T-helper 2 cell treated with Interferon-gamma antibody and Interleukin-4, amounts not matched to agents 5 μg/mL and 100 μg/mL, for 36 hours (primary cell): ENCODE measurements at regions not wholly inside any gene's neighbourhood (a gene's known extent, or its start where the extent isn't known, plus 50 kb on each side); places are given as distances from the start of the nearest gene placed in this dataset.

Experiments used
- DNase-seq: peaks from one replicate; pipeline ENCODE4 v3.0.0; 2021; ENCODE audit warnings: low spot score
- H3K27ac Mint-ChIP-seq: one replicate; pipeline ENCODE4 v1.8.0; 2021; ENCODE audit warnings: mild to moderate bottlenecking, mixed read lengths
- H3K27me3 Mint-ChIP-seq: one replicate; pipeline ENCODE4 v1.8.0; 2021; ENCODE audit warnings: low read depth, mixed read lengths
- H3K36me3 Mint-ChIP-seq: one replicate; pipeline ENCODE4 v1.8.0; 2021; ENCODE audit warnings: low read depth, mixed read lengths
- H3K4me1 Mint-ChIP-seq: one replicate; pipeline ENCODE4 v1.8.0; 2021; ENCODE audit warnings: low read depth, mixed read lengths
- H3K4me3 Mint-ChIP-seq: one replicate; pipeline ENCODE4 v1.8.0; 2022; ENCODE audit warnings: mild to moderate bottlenecking, moderate library complexity, mixed read lengths
- H3K9me3 Mint-ChIP-seq: one replicate; pipeline ENCODE4 v1.8.0; 2021; ENCODE audit warnings: mixed read lengths

- no peak for DNase-seq
- H3K27ac Mint-ChIP-seq, result no peak overlapping the region
- H3K4me3 Mint-ChIP-seq, result no peak overlapping the region
- H3K4me1 Mint-ChIP-seq, result no peaks in the 10 kb centered on the region
- H3K9me3 Mint-ChIP-seq, result no peaks in the 10 kb centered on the region
- H3K36me3 Mint-ChIP-seq, result no peaks in the 10 kb centered on the region
- H3K27me3 Mint-ChIP-seq, result peaks cover 3% of the 10 kb centered on the region
Observed at GRCh38 chr5:113652161-113652560, 138.7 kb downstream of the YTHDC2 start.

- H3K9me3 Mint-ChIP-seq, result no peaks in the 10 kb centered on the region
- no peak for DNase-seq
- H3K36me3 Mint-ChIP-seq, result no peaks in the 10 kb centered on the region
- H3K4me1 Mint-ChIP-seq, result no peaks in the 10 kb centered on the region
- H3K27me3 Mint-ChIP-seq, result no peaks in the 10 kb centered on the region
- no peak overlapping the region for H3K4me3 Mint-ChIP-seq
- H3K27ac Mint-ChIP-seq, result no peak overlapping the region
Observed at GRCh38 chr5:113654828-113655227, 141.3 kb downstream of the YTHDC2 start.

GRCh38 chr5:113660206-113660605 is 146.7 kb downstream of the YTHDC2 start:
- H3K27me3 Mint-ChIP-seq, result peaks cover 15% of the 10 kb centered on the region

GRCh38 chr5:113660706-113661250 is 147.3 kb downstream of the YTHDC2 start:
- Mint-ChIP-seq H3K27ac (no peak overlapping the region), H3K4me1 (no peaks in the 10 kb centered on the region), H3K4me3 (no peak overlapping the region), H3K9me3 (no peaks in the 10 kb centered on the region), H3K36me3 (no peaks in the 10 kb centered on the region), H3K27me3 (peaks cover 18% of the 10 kb centered on the region)
- no peak for DNase-seq

More at GRCh38 chr5:113660206-113660605, 146.7 kb downstream of the YTHDC2 start:
- Mint-ChIP-seq H3K4me3 (no peak overlapping the region), H3K4me1 (no peaks in the 10 kb centered on the region), H3K36me3 (no peaks in the 10 kb centered on the region), H3K9me3 (no peaks in the 10 kb centered on the region), H3K27ac (no peak overlapping the region)
- no peak for DNase-seq

GRCh38 chr5:113663879-113664541 is 150.5 kb downstream of the YTHDC2 start:
- Mint-ChIP-seq H3K9me3 (no peaks in the 10 kb centered on the region), H3K36me3 (no peaks in the 10 kb centered on the region), H3K27me3 (peaks cover 21% of the 10 kb centered on the region), H3K4me3 (no peak overlapping the region), H3K4me1 (no peaks in the 10 kb centered on the region), H3K27ac (no peak overlapping the region)
- DNase-seq, result no peak

GRCh38 chr5:113673041-113673440 is 159.5 kb downstream of the YTHDC2 start:
- Mint-ChIP-seq H3K9me3 (no peaks in the 10 kb centered on the region), H3K27ac (no peak overlapping the region), H3K27me3 (no peaks in the 10 kb centered on the region), H3K4me1 (no peaks in the 10 kb centered on the region), H3K4me3 (no peak overlapping the region), H3K36me3 (no peaks in the 10 kb centered on the region)
- DNase-seq, result no peak

- Mint-ChIP-seq H3K9me3 (no peaks in the 10 kb centered on the region), H3K27me3 (no peaks in the 10 kb centered on the region)
- no peak for DNase-seq
Observed at GRCh38 chr5:113675166-113675565, 161.7 kb downstream of the YTHDC2 start.

GRCh38 chr5:113678202-113678601 is 164.7 kb downstream of the YTHDC2 start:
- Mint-ChIP-seq H3K9me3 (no peaks in the 10 kb centered on the region), H3K27ac (no peak overlapping the region), H3K4me1 (no peaks in the 10 kb centered on the region), H3K27me3 (no peaks in the 10 kb centered on the region), H3K4me3 (no peak overlapping the region), H3K36me3 (no peaks in the 10 kb centered on the region)
- no peak for DNase-seq

More at GRCh38 chr5:113675166-113675565, 161.7 kb downstream of the YTHDC2 start:
- Mint-ChIP-seq H3K4me3 (no peak overlapping the region), H3K36me3 (no peaks in the 10 kb centered on the region), H3K4me1 (no peaks in the 10 kb centered on the region), H3K27ac (no peak overlapping the region)

GRCh38 chr5:113678924-113679575 is 165.6 kb downstream of the YTHDC2 start:
- Mint-ChIP-seq H3K4me3 (no peak overlapping the region), H3K27ac (no peak overlapping the region), H3K4me1 (no peaks in the 10 kb centered on the region), H3K27me3 (no peaks in the 10 kb centered on the region), H3K36me3 (no peaks in the 10 kb centered on the region), H3K9me3 (no peaks in the 10 kb centered on the region)
- no peak for DNase-seq

- H3K36me3 Mint-ChIP-seq, result no peaks in the 10 kb centered on the region
- no peak for DNase-seq
- no peak overlapping the region for H3K4me3 Mint-ChIP-seq
- no peaks in the 10 kb centered on the region for H3K27me3 Mint-ChIP-seq
- no peaks in the 10 kb centered on the region for H3K4me1 Mint-ChIP-seq
- no peaks in the 10 kb centered on the region for H3K9me3 Mint-ChIP-seq
- no peak overlapping the region for H3K27ac Mint-ChIP-seq
Observed at GRCh38 chr5:113680534-113680933, 167.0 kb downstream of the YTHDC2 start.

GRCh38 chr5:113682497-113683136 is 169.1 kb downstream of the YTHDC2 start:
- no peak overlapping the region for H3K27ac Mint-ChIP-seq
- no peaks in the 10 kb centered on the region for H3K4me1 Mint-ChIP-seq
- no peak overlapping the region for H3K4me3 Mint-ChIP-seq
- H3K27me3 Mint-ChIP-seq, result no peaks in the 10 kb centered on the region
- H3K36me3 Mint-ChIP-seq, result no peaks in the 10 kb centered on the region
- no peak for DNase-seq
- H3K9me3 Mint-ChIP-seq, result no peaks in the 10 kb centered on the region

GRCh38 chr5:113683211-113683610 is 169.7 kb downstream of the YTHDC2 start:
- H3K4me1 Mint-ChIP-seq, result no peaks in the 10 kb centered on the region
- no peaks in the 10 kb centered on the region for H3K27me3 Mint-ChIP-seq
- H3K36me3 Mint-ChIP-seq, result no peaks in the 10 kb centered on the region
- no peak for DNase-seq
- no peaks in the 10 kb centered on the region for H3K9me3 Mint-ChIP-seq
- no peak overlapping the region for H3K4me3 Mint-ChIP-seq
- H3K27ac Mint-ChIP-seq, result no peak overlapping the region

GRCh38 chr5:113686599-113686998 is 173.1 kb downstream of the YTHDC2 start:
- Mint-ChIP-seq H3K27me3 (peaks cover 8% of the 10 kb centered on the region), H3K4me1 (no peaks in the 10 kb centered on the region), H3K4me3 (no peak overlapping the region), H3K36me3 (no peaks in the 10 kb centered on the region), H3K9me3 (no peaks in the 10 kb centered on the region), H3K27ac (no peak overlapping the region)
- DNase-seq, result no peak

GRCh38 chr5:113689647-113690046 is 176.2 kb downstream of the YTHDC2 start:
- Mint-ChIP-seq H3K27me3 (peaks cover 31% of the 10 kb centered on the region), H3K36me3 (no peaks in the 10 kb centered on the region), H3K9me3 (no peaks in the 10 kb centered on the region), H3K4me1 (no peaks in the 10 kb centered on the region), H3K4me3 (no peak overlapping the region), H3K27ac (no peak overlapping the region)
- DNase-seq, result no peak
